H1 (cell line): ENCODE measurements at regions not wholly inside any gene's neighbourhood (a gene's known extent, or its start where the extent isn't known, plus 50 kb on each side); places are given as distances from the start of the nearest gene placed in this dataset.

Experiments
- CHD1 ChIP-seq: IDR thresholded peaks from 2 replicates; pipeline ENCODE4 v1.6.1; 2012; ENCODE audit warnings: low read depth, low read length, improper control_type of control experiment
- POLR2A ChIP-seq, 2 experiments: IDR thresholded peaks; 1 replicate in 1 of 2; 2 replicates in 1 of 2; pipeline ENCODE4 v1.6.1; 2011; ENCODE audit warnings: low read depth in 2 of 2, low read length in 2 of 2, mild to moderate bottlenecking in 2 of 2; ENCODE audit errors: control extremely low read depth in 1 of 2
- TF ChIP-seq, protein P1 (sequence below): IDR thresholded peaks from 2 replicates; pipeline ENCODE4 v1.6.1; 2011; ENCODE audit warnings: low read depth, mild to moderate bottlenecking, low read length; ENCODE audit not compliant: insufficient read depth

DNA sequence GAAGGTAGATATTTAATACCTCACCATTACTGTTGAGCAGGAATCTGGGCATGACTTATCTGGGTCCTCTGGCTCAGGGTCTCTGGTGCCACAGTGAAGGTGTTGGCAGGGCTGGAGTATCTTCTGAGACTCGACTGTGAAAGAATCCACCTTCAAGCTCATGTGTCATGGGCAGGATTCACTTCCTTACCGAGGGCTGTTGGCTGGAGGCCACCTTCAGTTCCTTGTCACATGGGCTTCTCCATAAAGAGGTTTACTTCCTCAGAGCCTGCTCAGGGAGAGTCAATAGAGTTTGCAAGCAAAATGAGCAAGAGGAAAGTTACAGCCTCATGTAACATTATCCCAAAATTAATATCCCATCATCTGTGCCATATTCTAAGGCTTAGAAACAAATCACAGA is 459.5 kb downstream of the NR2F2 start:
- TF ChIP-seq POLR2A (IDR thresholded peaks at IDR 0.05; ENCODE audit: control extremely low read depth in 1 of 2, low read depth in 2 of 2, low read length in 2 of 2) (no peak), CHD1 (no peak)
- TF ChIP-seq, protein P1, sequence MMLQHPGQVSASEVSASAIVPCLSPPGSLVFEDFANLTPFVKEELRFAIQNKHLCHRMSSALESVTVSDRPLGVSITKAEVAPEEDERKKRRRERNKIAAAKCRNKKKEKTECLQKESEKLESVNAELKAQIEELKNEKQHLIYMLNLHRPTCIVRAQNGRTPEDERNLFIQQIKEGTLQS, result no peak
